IMR-90 (cell line): ENCODE measurements at regions not wholly inside any gene's neighbourhood (a gene's known extent, or its start where the extent isn't known, plus 50 kb on each side); places are given as distances from the start of the nearest gene placed in this dataset.

Experiments
- ATAC-seq: fragments of 200-7000 bp; cut with Tn5 transposase; 2 replicates; pipeline ENCODE4 v1.9.1; 2020; ENCODE audit warnings: low read depth, mild to moderate bottlenecking, moderate library complexity
- BruUV-seq: library from RNA; stranded (reverse); fragments of 400-500 nt; replicated peaks from 2 replicates; lab custom pipeline; 2021; lab: Mats Ljungman, UMichigan
- CTCF ChIA-PET: fragments of 300-600 bp; formaldehyde crosslinking; extraction: SDS; loops from one replicate; lab custom pipeline; 2021; ENCODE audit warnings: antibody characterized with exemption; lab: Yijun Ruan, JAX
- POLR2A ChIA-PET: fragments of 300-600 bp; sonication (Branson Sonifier 250); formaldehyde crosslinking; loops from one replicate; lab custom pipeline; 2022; ENCODE audit warnings: antibody characterized with exemption; ENCODE audit not compliant: unreplicated experiment; lab: Charles Lee
- DNase-seq: peaks from one replicate; pipeline ENCODE4 v3.0.0; 2013
- H2AFZ ChIP-seq: replicated peaks from 2 replicates; pipeline ENCODE3; 2013; ENCODE audit warnings: low read length, mild to moderate bottlenecking; ENCODE audit not compliant: poor library complexity
- H2AK5ac ChIP-seq: 2 replicates; pipeline ENCODE4 v1.6.1; 2013; ENCODE audit warnings: low read depth, low read length, inconsistent platforms
- H2AK9ac ChIP-seq: replicated peaks from 2 replicates; pipeline ENCODE3; 2013; ENCODE audit warnings: mild to moderate bottlenecking, low read depth, low read length, moderate library complexity; ENCODE audit not compliant: poor library complexity
- H2BK120ac ChIP-seq: 2 replicates; pipeline ENCODE4 v1.6.1; 2013; ENCODE audit warnings: low read depth, low read length, inconsistent platforms
- H2BK15ac ChIP-seq: 3 replicates; pipeline ENCODE4 v1.6.1; 2013; ENCODE audit warnings: low read depth, low read length, inconsistent platforms
- H2BK20ac ChIP-seq: 2 replicates; pipeline ENCODE4 v1.6.1; 2013; ENCODE audit warnings: low read depth, mild to moderate bottlenecking, inconsistent platforms, low read length, moderate library complexity
- H2BK5ac ChIP-seq: 2 replicates; pipeline ENCODE4 v1.6.1; 2013; ENCODE audit warnings: mild to moderate bottlenecking, low read depth, low read length, inconsistent platforms; ENCODE audit not compliant: poor library complexity, severe bottlenecking
- H3K14ac ChIP-seq: replicated peaks from 2 replicates; pipeline ENCODE4 v1.6.1; 2013; ENCODE audit warnings: low read depth, low read length, inconsistent platforms
- H3K18ac ChIP-seq: 2 replicates; pipeline ENCODE4 v1.6.1; 2013; ENCODE audit warnings: low read depth, low read length, control low read depth
- H3K23ac ChIP-seq: 2 replicates; pipeline ENCODE4 v1.6.1; 2013; ENCODE audit warnings: low read depth, low read length, inconsistent platforms
- H3K27ac ChIP-seq: 2 replicates; pipeline ENCODE4 v1.5.1; 2013; ENCODE audit warnings: mild to moderate bottlenecking, control low read depth, low read length; ENCODE audit not compliant: insufficient read depth
- H3K27me3 ChIP-seq: 2 replicates; pipeline ENCODE4 v1.6.1; 2013; ENCODE audit warnings: low read length; ENCODE audit not compliant: control insufficient read depth, insufficient read depth
- H3K36me3 ChIP-seq: 2 replicates; pipeline ENCODE4 v1.6.1; 2013; ENCODE audit warnings: low read length, mixed read lengths; ENCODE audit not compliant: control insufficient read depth, insufficient read depth
- H3K4ac ChIP-seq: 2 replicates; pipeline ENCODE4 v1.6.1; 2013; ENCODE audit warnings: low read depth, low read length, inconsistent platforms
- H3K4me1 ChIP-seq: 2 replicates; pipeline ENCODE4 v1.6.1; 2013; ENCODE audit warnings: low read length, mixed read lengths; ENCODE audit not compliant: control insufficient read depth, insufficient read depth
- H3K4me2 ChIP-seq: 2 replicates; pipeline ENCODE4 v1.6.1; 2013; ENCODE audit warnings: low read depth, mild to moderate bottlenecking, control low read depth, low read length, moderate library complexity
- H3K4me3 ChIP-seq: 2 replicates; pipeline ENCODE4 v1.5.1; 2013; ENCODE audit warnings: low read depth, mild to moderate bottlenecking, control low read depth, low read length, moderate library complexity; ENCODE audit not compliant: insufficient read depth
- H3K56ac ChIP-seq: 2 replicates; pipeline ENCODE4 v1.6.1; 2013; ENCODE audit warnings: low read length, inconsistent platforms; ENCODE audit not compliant: insufficient read depth; ENCODE audit errors: extremely low read depth
- H3K79me1 ChIP-seq, 2 experiments: 2 replicates each; pipeline ENCODE4 v1.6.1; 2013; ENCODE audit warnings: low read length in 2 of 2, inconsistent platforms in 1 of 2, low read depth in 1 of 2
- H3K9ac ChIP-seq: 2 replicates; pipeline ENCODE4 v1.6.1; 2013; ENCODE audit warnings: low read depth, low read length, control low read depth
- H3K9me1 ChIP-seq: 2 replicates; pipeline ENCODE4 v1.6.1; 2013; ENCODE audit warnings: low read length, inconsistent platforms; ENCODE audit not compliant: insufficient read depth
- H3K9me3 ChIP-seq: 2 replicates; pipeline ENCODE4 v1.6.1; 2013; ENCODE audit warnings: low read length; ENCODE audit not compliant: control insufficient read depth, insufficient read depth
- H4K20me1 ChIP-seq: 2 replicates; pipeline ENCODE4 v1.6.1; 2013; ENCODE audit warnings: low read length, inconsistent platforms; ENCODE audit not compliant: insufficient read depth
- H4K5ac ChIP-seq: 2 replicates; pipeline ENCODE4 v1.6.1; 2013; ENCODE audit warnings: mild to moderate bottlenecking, low read depth, low read length, control low read depth
- H4K8ac ChIP-seq, 2 experiments: 2 replicates each; pipeline ENCODE4 v1.6.1; 2013; ENCODE audit warnings: low read depth in 2 of 2, low read length in 2 of 2, control low read depth in 1 of 2, inconsistent platforms in 1 of 2
- H4K91ac ChIP-seq: 2 replicates; pipeline ENCODE4 v1.6.1; 2013; ENCODE audit warnings: low read depth, low read length, inconsistent platforms; ENCODE audit not compliant: insufficient read depth
- BHLHE40 ChIP-seq: fragments of 150-350 bp; IDR thresholded peaks from 2 replicates; pipeline ENCODE4 v1.6.1; 2016; ENCODE audit warnings: mild to moderate bottlenecking, low read depth, low read length
- POLR2A ChIP-seq: IDR thresholded peaks from 2 replicates; pipeline ENCODE4 v1.6.1; 2012; ENCODE audit warnings: mild to moderate bottlenecking, low read depth, low read length
- SMC3 ChIP-seq: fragments of 150-350 bp; IDR thresholded peaks from 2 replicates; pipeline ENCODE4 v1.6.1; 2016; ENCODE audit warnings: low read depth, mild to moderate bottlenecking, antibody characterized with exemption, low read length, moderate library complexity
- WGBS, 2 experiments: methylation state at CpG; one replicate each; pipeline versions ENCODE4 v1.1.5 to v1.1.7; 2013; ENCODE audit warnings: missing lambda C conversion rate in 2 of 2; ENCODE audit not compliant: insufficient read length in 1 of 2; ENCODE audit errors: extremely low coverage in 2 of 2; 5-methylcytosine and 5-hydroxymethylcytosine counted together
- dilution Hi-C: fragments of 300-500 bp; cut with HindIII; formaldehyde crosslinking; loops from one replicate; pipeline ENCODE4 v1.14.3; 2018; ENCODE audit warnings: low sequenced_read_pairs; ENCODE audit not compliant: unreplicated experiment
- in situ Hi-C: fragments of 300-500 bp; cut with MboI; formaldehyde crosslinking; loops from 3 replicates; pipeline ENCODE4 v1.14.3; 2019; ENCODE audit warnings: low sequenced_read_pairs, inconsistent platforms, mixed read lengths
- intact Hi-C: fragments of 100-400 bp; cut with micrococcal nuclease; formaldehyde crosslinking; loops from 2 replicates; pipeline ENCODE4 v1.10.0; 2022
- TF ChIP-seq, protein P1 (sequence below): fragments of 150-350 bp; IDR thresholded peaks from 2 replicates; pipeline ENCODE4 v1.6.1; 2016; ENCODE audit warnings: low read depth, mild to moderate bottlenecking, low read length, moderate library complexity, borderline replicate concordance

DNA sequence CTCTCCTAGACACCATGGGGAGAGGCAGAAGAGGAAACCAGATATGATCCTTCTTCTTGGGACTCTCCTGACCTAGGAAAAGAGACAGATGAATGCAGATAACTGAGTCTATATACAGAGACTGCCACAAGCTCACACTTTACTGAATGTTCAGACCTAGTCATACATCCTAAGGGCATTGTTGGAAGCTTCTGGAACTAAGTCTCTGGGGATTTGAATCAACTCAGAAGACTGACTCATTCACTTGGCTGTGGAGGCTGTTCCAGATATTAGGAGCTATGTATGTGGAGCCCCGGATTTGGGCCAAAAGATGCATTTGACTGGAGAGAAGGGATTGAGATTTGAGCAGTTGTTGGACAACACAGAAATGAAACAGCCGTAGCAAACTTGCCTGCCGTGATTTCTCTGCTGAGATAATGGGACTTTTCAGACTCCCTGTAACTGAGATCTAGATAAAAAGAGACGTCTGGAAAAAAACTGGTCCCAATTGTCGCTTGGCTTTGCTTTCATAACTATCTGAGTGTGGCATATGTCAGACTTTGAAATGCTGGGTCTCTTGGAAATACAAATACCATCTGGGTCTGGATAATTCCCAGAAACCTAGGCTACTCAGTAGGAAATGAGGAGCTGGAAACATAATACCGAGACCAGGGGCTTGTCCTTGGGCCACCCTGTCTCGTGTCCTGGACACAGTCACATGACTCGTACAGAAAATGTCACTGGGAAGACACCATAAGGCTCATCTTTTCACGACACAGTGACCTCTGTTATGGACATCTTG, 396.8 kb downstream of the NUAK1 start:
- no peak overlapping the region for H2AK5ac ChIP-seq
- no peak overlapping the region for H3K4me3 ChIP-seq
- in situ Hi-C loops (no loop called here), intact Hi-C loops (no loop called here), dilution Hi-C loops (no loop called here)
- H3K9me3 ChIP-seq = no peaks in the 10 kb centered on the region
- no peak overlapping the region for H3K27ac ChIP-seq
- peaks cover 2% of the 10 kb centered on the region; the same call in 1 of the 2 replicates for H3K4me1 ChIP-seq
- peaks cover 6% of the 10 kb centered on the region; the same call in 1 of the 2 replicates for H3K9me1 ChIP-seq
- H2AK9ac ChIP-seq = no peak overlapping the region
- no peak overlapping the region for H3K9ac ChIP-seq
- no peak overlapping the region for H4K5ac ChIP-seq
- H2BK15ac ChIP-seq = no peak overlapping the region
- no peak overlapping the region; the same call in 1 of the 2 replicates for H3K4ac ChIP-seq
- no peak overlapping the region for H2BK20ac ChIP-seq
- no peaks in the 10 kb centered on the region for H3K36me3 ChIP-seq
- no peak overlapping the region for H2AFZ ChIP-seq
- no peak for TF ChIP-seq SMC3
- 0 out of 2 replicates have a peak, but pooled peaks have one; percentile 28 for TF ChIP-seq BHLHE40
- TF ChIP-seq, protein P1, sequence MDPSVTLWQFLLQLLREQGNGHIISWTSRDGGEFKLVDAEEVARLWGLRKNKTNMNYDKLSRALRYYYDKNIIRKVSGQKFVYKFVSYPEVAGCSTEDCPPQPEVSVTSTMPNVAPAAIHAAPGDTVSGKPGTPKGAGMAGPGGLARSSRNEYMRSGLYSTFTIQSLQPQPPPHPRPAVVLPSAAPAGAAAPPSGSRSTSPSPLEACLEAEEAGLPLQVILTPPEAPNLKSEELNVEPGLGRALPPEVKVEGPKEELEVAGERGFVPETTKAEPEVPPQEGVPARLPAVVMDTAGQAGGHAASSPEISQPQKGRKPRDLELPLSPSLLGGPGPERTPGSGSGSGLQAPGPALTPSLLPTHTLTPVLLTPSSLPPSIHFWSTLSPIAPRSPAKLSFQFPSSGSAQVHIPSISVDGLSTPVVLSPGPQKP = no peak
- no peak for TF ChIP-seq POLR2A
- no peaks in the 10 kb centered on the region for H3K79me1 ChIP-seq
- H4K91ac ChIP-seq = no peak overlapping the region
- no peaks in the 10 kb centered on the region for H4K20me1 ChIP-seq
- ATAC-seq (peak; percentile 84), DNase-seq (peak; percentile 83)
- no TSS peak for BruUV-seq
- H3K18ac ChIP-seq = no peak overlapping the region
- H2BK5ac ChIP-seq = no peak overlapping the region
- no peak overlapping the region for H4K8ac ChIP-seq
- H3K23ac ChIP-seq = no peak overlapping the region
- 64% methylated on average over 2 of the region's 9 CpGs; no CpG with 5 or more reads in 1 of the 2 experiments for WGBS, 2 experiments
- H3K56ac ChIP-seq = no peak overlapping the region
- ChIA-PET CTCF (interaction anchor here (0.6 kb wide), 1 partner anchor 1350 kb away, joined by 4 read pairs; no protein-coding TSS in a partner anchor), POLR2A (no interaction called here)
- no peak overlapping the region for H3K4me2 ChIP-seq
- no peak overlapping the region for H3K14ac ChIP-seq
- H2BK120ac ChIP-seq = no peak overlapping the region
- H3K27me3 ChIP-seq = no peaks in the 10 kb centered on the region; the same call in 1 of the 2 replicates
